Natural killer cell treated with Interleukin-12 subunit alpha and Interleukin-12 subunit beta and Interleukin-15 and Interleukin-18, amount 100 ng/mL, for 72 hours (primary cell): ENCODE measurements at regions not wholly inside any gene's neighbourhood (a gene's known extent, or its start where the extent isn't known, plus 50 kb on each side); places are given as distances from the start of the nearest gene placed in this dataset.
"Not testable (repeated sequence)": the region's sequence is repeated elsewhere in the genome, so short reads cannot be mapped to it uniquely, and the experiment has no call there.

Experiments
- ATAC-seq, 2 donors: fragments of 150-1000 bp; cut with Tn5 transposase in 1 of 2; sonication (Bioruptor Pico), chemical (Tn5 transposase) in 1 of 2; 2 replicates each; pipeline ENCODE4 v1.10.0; 2021
- DNase-seq: peaks from one replicate; pipeline ENCODE4 v3.0.0; 2022; ENCODE audit warnings: low spot score
- H3K27ac Mint-ChIP-seq, 2 donors: 1 replicate in 1 of 2; 2 replicates in 1 of 2; pipeline ENCODE4 v1.8.0; 2022; ENCODE audit warnings: mixed read lengths in 2 of 2, mild to moderate bottlenecking in 1 of 2, moderate library complexity in 1 of 2
- H3K27me3 Mint-ChIP-seq, 2 donors: 1 replicate in 1 of 2; 2 replicates in 1 of 2; pipeline ENCODE4 v1.8.0; 2022; ENCODE audit warnings: mixed read lengths in 2 of 2
- H3K36me3 Mint-ChIP-seq: one replicate; pipeline ENCODE4 v1.8.0; 2022; ENCODE audit warnings: mixed read lengths
- H3K4me1 Mint-ChIP-seq, 2 donors: 1 replicate in 1 of 2; 2 replicates in 1 of 2; pipeline ENCODE4 v1.8.0; 2022; ENCODE audit warnings: low read depth in 2 of 2, mixed read lengths in 2 of 2, mild to moderate bottlenecking in 1 of 2
- H3K4me3 Mint-ChIP-seq: one replicate; pipeline ENCODE4 v1.8.0; 2022; ENCODE audit warnings: mixed read lengths
- H3K9me3 Mint-ChIP-seq: 2 replicates; pipeline ENCODE4 v1.8.0; 2022; ENCODE audit warnings: mixed read lengths

- ATAC-seq (no peak), DNase-seq (no peak)
- no peaks in the 10 kb centered on the region for H3K36me3 Mint-ChIP-seq
- H3K4me3 Mint-ChIP-seq: no peak overlapping the region
- H3K27ac Mint-ChIP-seq: no peak overlapping the region
- peaks cover 7% of the 10 kb centered on the region for H3K9me3 Mint-ChIP-seq
- no peaks in the 10 kb centered on the region for H3K4me1 Mint-ChIP-seq
- no peaks in the 10 kb centered on the region for H3K27me3 Mint-ChIP-seq
These were observed 104.5 kb upstream of the CDH2 start for GRCh38 chr18:28281400-28281799.

GRCh38 chr18:28269750-28270149 lies 92.8 kb upstream of the CDH2 start:
- Mint-ChIP-seq H3K9me3 (peaks cover 5% of the 10 kb centered on the region), H3K4me3 (no peak overlapping the region), H3K4me1 (no peaks in the 10 kb centered on the region), H3K27ac (no peak overlapping the region), H3K36me3 (no peaks in the 10 kb centered on the region), H3K27me3 (no peaks in the 10 kb centered on the region)
- ATAC-seq: no peak
- no peak for DNase-seq

- DNase-seq (no peak), ATAC-seq (no peak)
- Mint-ChIP-seq H3K4me1 (no peaks in the 10 kb centered on the region), H3K36me3 (no peaks in the 10 kb centered on the region), H3K27me3 (no peaks in the 10 kb centered on the region), H3K27ac (no peak overlapping the region), H3K4me3 (no peak overlapping the region), H3K9me3 (peaks cover 7% of the 10 kb centered on the region)
These were observed 91.1 kb upstream of the CDH2 start for GRCh38 chr18:28267878-28268625.

- ATAC-seq (no peak), DNase-seq (no peak)
- H3K9me3 Mint-ChIP-seq: peaks cover 7% of the 10 kb centered on the region
- H3K4me1 Mint-ChIP-seq: no peaks in the 10 kb centered on the region
- no peak overlapping the region for H3K4me3 Mint-ChIP-seq
- no peaks in the 10 kb centered on the region for H3K27me3 Mint-ChIP-seq
- H3K27ac Mint-ChIP-seq: no peak overlapping the region
- no peaks in the 10 kb centered on the region for H3K36me3 Mint-ChIP-seq
These were observed 90.3 kb upstream of the CDH2 start for GRCh38 chr18:28267276-28267675.

- no peak for DNase-seq
- Mint-ChIP-seq H3K27ac (no peak overlapping the region), H3K9me3 (peaks cover 11% of the 10 kb centered on the region), H3K4me1 (no peaks in the 10 kb centered on the region), H3K36me3 (no peaks in the 10 kb centered on the region), H3K4me3 (no peak overlapping the region), H3K27me3 (no peaks in the 10 kb centered on the region)
- ATAC-seq: no peak
These were observed 79.2 kb upstream of the CDH2 start for GRCh38 chr18:28256166-28256565.

- no peaks in the 10 kb centered on the region for H3K36me3 Mint-ChIP-seq
- no peak overlapping the region for H3K4me3 Mint-ChIP-seq
- no peaks in the 10 kb centered on the region for H3K27me3 Mint-ChIP-seq
- no peak for DNase-seq
- H3K4me1 Mint-ChIP-seq: no peaks in the 10 kb centered on the region
- no peak overlapping the region for H3K27ac Mint-ChIP-seq
- peaks cover 7% of the 10 kb centered on the region for H3K9me3 Mint-ChIP-seq
- no peak for ATAC-seq
These were observed 71.7 kb upstream of the CDH2 start for GRCh38 chr18:28248653-28249052.

GRCh38 chr18:28240626-28241025 lies 63.7 kb upstream of the CDH2 start:
- ATAC-seq, H3K4me3 Mint-ChIP-seq, DNase-seq, H3K27me3 Mint-ChIP-seq, H3K9me3 Mint-ChIP-seq, H3K4me1 Mint-ChIP-seq, H3K27ac Mint-ChIP-seq, H3K36me3 Mint-ChIP-seq: not testable (repeated sequence)

- no peaks in the 10 kb centered on the region for H3K27me3 Mint-ChIP-seq
- ATAC-seq (no peak), DNase-seq (no peak)
- H3K27ac Mint-ChIP-seq: no peak overlapping the region
- no peaks in the 10 kb centered on the region for H3K4me1 Mint-ChIP-seq
- H3K36me3 Mint-ChIP-seq: peaks cover 4% of the 10 kb centered on the region
- H3K4me3 Mint-ChIP-seq: no peak overlapping the region
- peaks cover 2% of the 10 kb centered on the region for H3K9me3 Mint-ChIP-seq
These were observed 59.6 kb upstream of the CDH2 start for GRCh38 chr18:28236487-28236886.
